ENCODE measurements at regions not wholly inside any gene's neighbourhood (a gene's known extent, or its start where the extent isn't known, plus 50 kb on each side); places are given as distances from the start of the nearest gene placed in this dataset.

DNA sequence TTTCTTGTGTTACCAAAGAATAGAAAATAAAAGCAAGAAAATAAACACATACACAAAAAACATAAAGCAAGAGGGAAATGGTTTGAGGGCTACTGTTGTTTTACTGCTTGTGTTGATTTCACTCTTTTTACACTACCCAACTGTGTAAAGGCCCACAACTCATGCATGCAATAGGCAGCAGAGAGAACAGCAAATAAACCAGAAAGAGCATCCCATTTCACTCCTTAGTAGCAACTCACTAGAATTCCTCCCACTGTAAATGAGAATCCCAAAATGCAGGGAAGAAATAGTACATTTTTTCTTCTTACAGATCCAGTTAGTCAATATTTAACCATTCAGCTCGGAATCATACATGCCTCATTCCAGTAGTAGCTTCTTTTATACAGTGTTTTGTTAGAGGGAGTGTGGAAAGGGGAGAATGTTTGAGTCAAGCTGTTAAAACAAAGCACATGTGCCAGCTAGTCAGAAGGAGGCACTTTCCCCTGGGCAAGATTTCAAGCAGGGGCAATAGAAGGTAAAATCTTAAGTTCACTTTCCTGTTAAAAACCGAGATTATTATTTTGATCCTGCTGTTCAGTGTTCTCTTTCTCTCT, 147.2 kb upstream of the FAM98A start:
- Histone ChIP-seq H3K4me2 (ENCODE audit: low read length) (no peak overlapping the region), H3K27me3 (ENCODE audit: insufficient read depth, low read depth, low read length) (no peaks in the 10 kb centered on the region), H3K9me3 (ENCODE audit: low read length) (no peaks in the 10 kb centered on the region), H3K9me2 (ENCODE audit: insufficient read depth, low read length) (no peaks in the 10 kb centered on the region), H2AFZ (ENCODE audit: low read depth, low read length) (no peak overlapping the region), H3K79me2 (replicated peaks; ENCODE audit: insufficient read depth, low read length) (no peaks in the 10 kb centered on the region), H3K36me3 (ENCODE audit: insufficient read depth, low read length) (no peaks in the 10 kb centered on the region), H3K9ac (ENCODE audit: low read length) (no peak overlapping the region), H3K27ac (ENCODE audit: low read length) (no peak overlapping the region), H3K4me3 (ENCODE audit: low read length) (no peak overlapping the region), H4K20me1 (ENCODE audit: insufficient read depth) (no peaks in the 10 kb centered on the region), H3F3A (ENCODE audit: insufficient read depth, low read length, poor library complexity, severe bottlenecking) (no peaks in the 10 kb centered on the region)
- TF ChIP-seq TAF1 (IDR thresholded peaks at IDR 0.05; ENCODE audit: low read depth) (no peak), POLR2AphosphoS5 (IDR thresholded peaks at IDR 0.05) (no peak), RAD21 (conservative IDR thresholded peaks at IDR 0.05) (no peak), EZH2 (IDR thresholded peaks at IDR 0.05; ENCODE audit: borderline replicate concordance, insufficient read depth, low read length, poor library complexity, severe bottlenecking) (no peak), SMC3 (conservative IDR thresholded peaks at IDR 0.05; ENCODE audit: poor library complexity) (no peak), MXI1 (conservative IDR thresholded peaks at IDR 0.05; ENCODE audit: poor library complexity, severe bottlenecking) (no peak), EP300 (conservative IDR thresholded peaks at IDR 0.05; ENCODE audit: poor library complexity, severe bottlenecking) (no peak)
- TF ChIP-seq, protein P1, sequence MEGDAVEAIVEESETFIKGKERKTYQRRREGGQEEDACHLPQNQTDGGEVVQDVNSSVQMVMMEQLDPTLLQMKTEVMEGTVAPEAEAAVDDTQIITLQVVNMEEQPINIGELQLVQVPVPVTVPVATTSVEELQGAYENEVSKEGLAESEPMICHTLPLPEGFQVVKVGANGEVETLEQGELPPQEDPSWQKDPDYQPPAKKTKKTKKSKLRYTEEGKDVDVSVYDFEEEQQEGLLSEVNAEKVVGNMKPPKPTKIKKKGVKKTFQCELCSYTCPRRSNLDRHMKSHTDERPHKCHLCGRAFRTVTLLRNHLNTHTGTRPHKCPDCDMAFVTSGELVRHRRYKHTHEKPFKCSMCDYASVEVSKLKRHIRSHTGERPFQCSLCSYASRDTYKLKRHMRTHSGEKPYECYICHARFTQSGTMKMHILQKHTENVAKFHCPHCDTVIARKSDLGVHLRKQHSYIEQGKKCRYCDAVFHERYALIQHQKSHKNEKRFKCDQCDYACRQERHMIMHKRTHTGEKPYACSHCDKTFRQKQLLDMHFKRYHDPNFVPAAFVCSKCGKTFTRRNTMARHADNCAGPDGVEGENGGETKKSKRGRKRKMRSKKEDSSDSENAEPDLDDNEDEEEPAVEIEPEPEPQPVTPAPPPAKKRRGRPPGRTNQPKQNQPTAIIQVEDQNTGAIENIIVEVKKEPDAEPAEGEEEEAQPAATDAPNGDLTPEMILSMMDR (IDR thresholded peaks at IDR 0.05; ENCODE audit: poor library complexity, severe bottlenecking) = no peak
- TF ChIP-seq, protein P2, sequence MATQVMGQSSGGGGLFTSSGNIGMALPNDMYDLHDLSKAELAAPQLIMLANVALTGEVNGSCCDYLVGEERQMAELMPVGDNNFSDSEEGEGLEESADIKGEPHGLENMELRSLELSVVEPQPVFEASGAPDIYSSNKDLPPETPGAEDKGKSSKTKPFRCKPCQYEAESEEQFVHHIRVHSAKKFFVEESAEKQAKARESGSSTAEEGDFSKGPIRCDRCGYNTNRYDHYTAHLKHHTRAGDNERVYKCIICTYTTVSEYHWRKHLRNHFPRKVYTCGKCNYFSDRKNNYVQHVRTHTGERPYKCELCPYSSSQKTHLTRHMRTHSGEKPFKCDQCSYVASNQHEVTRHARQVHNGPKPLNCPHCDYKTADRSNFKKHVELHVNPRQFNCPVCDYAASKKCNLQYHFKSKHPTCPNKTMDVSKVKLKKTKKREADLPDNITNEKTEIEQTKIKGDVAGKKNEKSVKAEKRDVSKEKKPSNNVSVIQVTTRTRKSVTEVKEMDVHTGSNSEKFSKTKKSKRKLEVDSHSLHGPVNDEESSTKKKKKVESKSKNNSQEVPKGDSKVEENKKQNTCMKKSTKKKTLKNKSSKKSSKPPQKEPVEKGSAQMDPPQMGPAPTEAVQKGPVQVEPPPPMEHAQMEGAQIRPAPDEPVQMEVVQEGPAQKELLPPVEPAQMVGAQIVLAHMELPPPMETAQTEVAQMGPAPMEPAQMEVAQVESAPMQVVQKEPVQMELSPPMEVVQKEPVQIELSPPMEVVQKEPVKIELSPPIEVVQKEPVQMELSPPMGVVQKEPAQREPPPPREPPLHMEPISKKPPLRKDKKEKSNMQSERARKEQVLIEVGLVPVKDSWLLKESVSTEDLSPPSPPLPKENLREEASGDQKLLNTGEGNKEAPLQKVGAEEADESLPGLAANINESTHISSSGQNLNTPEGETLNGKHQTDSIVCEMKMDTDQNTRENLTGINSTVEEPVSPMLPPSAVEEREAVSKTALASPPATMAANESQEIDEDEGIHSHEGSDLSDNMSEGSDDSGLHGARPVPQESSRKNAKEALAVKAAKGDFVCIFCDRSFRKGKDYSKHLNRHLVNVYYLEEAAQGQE (IDR thresholded peaks at IDR 0.05; ENCODE audit: borderline replicate concordance) = no peak

DNA sequence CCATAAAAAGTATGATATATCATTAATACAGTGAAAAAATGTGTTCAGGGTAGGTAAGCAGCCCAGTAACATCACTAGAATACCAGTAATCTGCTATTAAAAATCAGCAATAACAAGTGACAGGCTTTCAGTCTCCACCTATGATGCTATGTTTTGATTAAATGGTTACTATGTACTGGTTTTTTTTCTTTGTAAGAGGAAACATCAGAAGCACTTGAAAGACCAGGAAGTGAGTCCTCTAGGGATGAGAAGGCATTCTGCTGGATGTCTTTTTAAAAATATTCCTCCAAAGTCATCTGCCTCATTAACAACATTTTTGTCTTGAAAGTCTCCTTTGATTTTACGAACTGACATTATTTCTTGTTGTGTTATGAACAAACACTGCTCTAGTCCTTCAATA, 136.0 kb upstream of the FAM98A start:
- Histone ChIP-seq H3K79me2 (replicated peaks; ENCODE audit: insufficient read depth, low read length) (no peaks in the 10 kb centered on the region), H4K20me1 (ENCODE audit: insufficient read depth) (no peaks in the 10 kb centered on the region), H3K27me3 (ENCODE audit: insufficient read depth, low read depth, low read length) (no peaks in the 10 kb centered on the region), H3F3A (ENCODE audit: insufficient read depth, low read length, poor library complexity, severe bottlenecking) (no peaks in the 10 kb centered on the region), H3K9ac (ENCODE audit: low read length) (no peak overlapping the region), H3K36me3 (ENCODE audit: insufficient read depth, low read length) (no peaks in the 10 kb centered on the region), H3K9me2 (ENCODE audit: insufficient read depth, low read length) (no peaks in the 10 kb centered on the region), H3K9me3 (ENCODE audit: low read length) (no peaks in the 10 kb centered on the region), H2AFZ (ENCODE audit: low read depth, low read length) (no peak overlapping the region), H3K4me2 (ENCODE audit: low read length) (no peak overlapping the region), H3K4me3 (ENCODE audit: low read length) (no peak overlapping the region), H3K27ac (ENCODE audit: low read length) (no peak overlapping the region)
- TF ChIP-seq EZH2 (IDR thresholded peaks at IDR 0.05; ENCODE audit: borderline replicate concordance, insufficient read depth, low read length, poor library complexity, severe bottlenecking) (no peak), SMC3 (conservative IDR thresholded peaks at IDR 0.05; ENCODE audit: poor library complexity) (no peak), TAF1 (IDR thresholded peaks at IDR 0.05; ENCODE audit: low read depth) (no peak), RAD21 (conservative IDR thresholded peaks at IDR 0.05) (no peak), MXI1 (conservative IDR thresholded peaks at IDR 0.05; ENCODE audit: poor library complexity, severe bottlenecking) (no peak)
- TF ChIP-seq, protein P1 (IDR thresholded peaks at IDR 0.05; ENCODE audit: poor library complexity, severe bottlenecking) = no peak
